HCT116 (cell line): ENCODE measurements at regions not wholly inside any gene's neighbourhood (a gene's known extent, or its start where the extent isn't known, plus 50 kb on each side); places are given as distances from the start of the nearest gene placed in this dataset.

ENCODE experiments used
- ATAC-seq: fragments of 200-7000 bp; cut with Tn5 transposase; 2 replicates; pipeline ENCODE4 v1.9.1; 2020; ENCODE audit warnings: mild to moderate bottlenecking, moderate library complexity
- BruUV-seq: library from RNA; stranded (reverse); fragments of 400-500 nt; replicated peaks from 2 replicates; lab custom pipeline; 2021; lab: Mats Ljungman, UMichigan
- CTCF ChIA-PET: fragments of 300-600 bp; sonication (Branson Sonifier 250); formaldehyde crosslinking; loops from one replicate; lab custom pipeline; 2021; ENCODE audit warnings: antibody characterized with exemption; lab: Charles Lee
- POLR2A ChIA-PET: fragments of 300-600, 350-600 bp; sonication (Branson Sonifier 250); formaldehyde crosslinking; loops from one replicate; lab custom pipeline; 2021; ENCODE audit warnings: antibody characterized with exemption; lab: Charles Lee
- RAD21 ChIA-PET, 2 experiments: fragments of 300-600 bp; sonication (Branson Sonifier 250); formaldehyde crosslinking; loops; one replicate each; lab custom pipeline; 2023; ENCODE audit warnings: low total read pairs in 2 of 2; ENCODE audit not compliant: uncharacterized antibody in 2 of 2, unreplicated experiment in 2 of 2, low non-redundant PET in 1 of 2; lab: Charles Lee
- DNase-seq: peaks from one replicate; pipeline ENCODE4 v3.0.0-alpha.2; 2010; ENCODE audit warnings: low read depth, low spot score
- H2AFZ ChIP-seq: fragments of 200-600 bp; shearing (Covaris generic), sonication (generic); 2 replicates; pipeline ENCODE4 v1.6.1; 2017; ENCODE audit warnings: low read depth, mixed run types, mixed read lengths, antibody characterized with exemption, low read length; ENCODE audit not compliant: poor library complexity, severe bottlenecking
- H3K27ac ChIP-seq: 2 replicates; pipeline ENCODE4 v1.5.1; 2012; ENCODE audit warnings: low read depth, low read length
- H3K27me3 ChIP-seq: fragments of 200-600 bp; sonication (generic); 2 replicates; pipeline ENCODE4 v1.6.1; 2016; ENCODE audit warnings: mixed run types, low read length, mixed read lengths; ENCODE audit not compliant: insufficient read depth
- H3K36me3 ChIP-seq, 2 experiments: fragments of 200-500 bp in 1 of 2; fragments of 200-600 bp in 1 of 2; sonication (Bioruptor generic) in 1 of 2; sonication (generic) in 1 of 2; 2 replicates each; pipeline versions ENCODE4 v1.5.1 to v1.6.1; 2014 to 2016; ENCODE audit warnings: low read length in 2 of 2, inconsistent platforms in 1 of 2, mixed read lengths in 1 of 2, mixed run types in 1 of 2; ENCODE audit not compliant: insufficient read depth in 2 of 2, control insufficient read depth in 1 of 2
- H3K4me1 ChIP-seq, 2 experiments: fragments of 200-600 bp in 1 of 2; sonication (generic) in 1 of 2; 2 replicates each; pipeline versions ENCODE4 v1.5.1 to v1.6.1; 2012 to 2017; ENCODE audit warnings: low read length in 2 of 2, inconsistent platforms in 1 of 2, mild to moderate bottlenecking in 1 of 2, mixed read lengths in 1 of 2, mixed run types in 1 of 2, moderate library complexity in 1 of 2; ENCODE audit not compliant: insufficient read depth in 2 of 2, control insufficient read depth in 1 of 2
- H3K4me2 ChIP-seq: fragments of 200-600 bp; sonication (generic); 2 replicates; pipeline ENCODE4 v1.6.1; 2017; ENCODE audit warnings: mixed run types, low read length, mixed read lengths
- H3K4me3 ChIP-seq, 2 experiments: fragments of 200-600 bp in 1 of 2; sonication (generic) in 1 of 2; replicated peaks in 1 of 2; 2 replicates each; pipeline ENCODE4 v1.5.1; 2011 to 2016; ENCODE audit warnings: low read length in 2 of 2, control low read depth in 1 of 2, low read depth in 1 of 2, mild to moderate bottlenecking in 1 of 2, mixed read lengths in 1 of 2, mixed run types in 1 of 2
- H3K79me2 ChIP-seq: fragments of 200-600 bp; sonication (generic); 2 replicates; pipeline ENCODE4 v1.6.1; 2017; ENCODE audit warnings: mild to moderate bottlenecking, mixed run types, low read length, moderate library complexity, mixed read lengths; ENCODE audit not compliant: insufficient read depth
- H3K9ac ChIP-seq: fragments of 200-600 bp; sonication (generic); 2 replicates; pipeline ENCODE4 v1.6.1; 2016; ENCODE audit warnings: low read length, mixed read lengths
- H3K9me2 ChIP-seq: fragments of 200-600 bp; sonication (generic), shearing (Covaris generic); 2 replicates; pipeline ENCODE4 v1.6.1; 2017; ENCODE audit warnings: mixed run types, mild to moderate bottlenecking, moderate library complexity; ENCODE audit not compliant: insufficient read depth
- H3K9me3 ChIP-seq, 2 experiments: fragments of 200-500 bp in 1 of 2; fragments of 200-600 bp in 1 of 2; sonication (Bioruptor generic) in 1 of 2; sonication (generic) in 1 of 2; 2 replicates each; pipeline ENCODE4 v1.6.1; 2014 to 2017; ENCODE audit warnings: low read length in 2 of 2, mixed read lengths in 2 of 2, inconsistent platforms in 1 of 2, low read depth in 1 of 2, mild to moderate bottlenecking in 1 of 2, mixed run types in 1 of 2, moderate library complexity in 1 of 2; ENCODE audit not compliant: control insufficient read depth in 1 of 2, insufficient read depth in 1 of 2
- H4K20me1 ChIP-seq: fragments of 200-600 bp; sonication (generic), shearing (Covaris generic); 2 replicates; pipeline ENCODE4 v1.6.1; 2017; ENCODE audit warnings: mixed run types, mild to moderate bottlenecking, moderate library complexity; ENCODE audit not compliant: insufficient read depth
- EGR1 ChIP-seq: IDR thresholded peaks from 2 replicates; pipeline ENCODE4 v1.6.1; 2012; ENCODE audit warnings: low read depth
- POLR2A ChIP-seq: IDR thresholded peaks from 2 replicates; pipeline ENCODE4 v1.7.0; 2011; ENCODE audit warnings: borderline replicate concordance; ENCODE audit not compliant: insufficient read depth, insufficient read length; ENCODE audit errors: extremely low read depth
- RAD21 ChIP-seq: IDR thresholded peaks from 2 replicates; pipeline ENCODE4 v1.6.1; 2012; ENCODE audit warnings: low read depth, mild to moderate bottlenecking
- SIN3A ChIP-seq: IDR thresholded peaks from 2 replicates; pipeline ENCODE4 v1.6.1; 2012; ENCODE audit warnings: low read depth
- SP1 ChIP-seq: IDR thresholded peaks from 2 replicates; pipeline ENCODE4 v1.6.1; 2012; ENCODE audit warnings: low read depth
- SRF ChIP-seq: IDR thresholded peaks from 2 replicates; pipeline ENCODE4 v1.6.1; 2012; ENCODE audit warnings: low read depth
- YY1 ChIP-seq: IDR thresholded peaks from 2 replicates; pipeline ENCODE4 v1.6.1; 2011; ENCODE audit warnings: low read length, low read depth, moderate library complexity, mild to moderate bottlenecking; ENCODE audit not compliant: insufficient replicate concordance; ENCODE audit errors: extremely low read depth
- intact Hi-C: fragments of 100-400 bp; cut with micrococcal nuclease; formaldehyde crosslinking; loops from 2 replicates; pipeline ENCODE4 v1.10.0; 2022
- TF ChIP-seq, protein P1 (sequence below), 3 experiments: fragments of 200-600 bp in 1 of 3; sonication (generic) in 1 of 3; IDR thresholded peaks in 2 of 3; conservative IDR thresholded peaks in 1 of 3; 2 replicates each; pipeline ENCODE4 v1.5.1; 2012 to 2017; ENCODE audit warnings: low read depth in 2 of 3, low read length in 2 of 3, antibody characterized with exemption in 1 of 3, borderline replicate concordance in 1 of 3, control low read depth in 1 of 3, mild to moderate bottlenecking in 1 of 3, mixed read lengths in 1 of 3, mixed run types in 1 of 3, moderate library complexity in 1 of 3; ENCODE audit not compliant: insufficient read depth in 1 of 3
- TF ChIP-seq, protein P2 (sequence below): IDR thresholded peaks from 2 replicates; pipeline ENCODE4 v1.6.1; 2012; ENCODE audit warnings: low read depth
- TF ChIP-seq, protein P3 (sequence below): IDR thresholded peaks from 2 replicates; pipeline ENCODE4 v1.6.1; 2011; ENCODE audit warnings: mild to moderate bottlenecking, low read length, moderate library complexity; ENCODE audit not compliant: insufficient replicate concordance; ENCODE audit errors: extremely low read depth
- TF ChIP-seq, protein P4 (sequence below): IDR thresholded peaks from 2 replicates; pipeline ENCODE4 v1.6.1; 2012
- TF ChIP-seq, protein P5 (sequence below): IDR thresholded peaks from 2 replicates; pipeline ENCODE4 v1.6.1; 2012

DNA sequence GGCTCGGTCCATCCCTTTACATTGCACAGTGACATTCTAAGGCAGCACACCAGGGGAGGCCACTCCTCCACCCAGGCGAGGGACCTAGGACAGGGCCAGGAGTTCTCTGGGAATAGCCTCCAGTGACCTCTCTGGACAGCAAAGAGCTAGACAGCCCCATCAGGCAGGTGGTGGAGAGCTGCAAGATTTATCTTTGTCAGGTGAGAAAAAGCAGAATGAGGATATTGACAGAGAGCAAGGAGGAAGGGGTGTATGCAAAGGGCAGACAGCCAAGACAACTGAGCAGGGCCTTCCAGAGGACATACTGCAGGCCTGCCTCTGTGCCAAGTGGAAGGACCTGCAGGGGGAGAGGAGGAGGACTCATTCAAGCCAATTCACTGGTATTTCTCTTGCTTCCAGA is 112.4 kb upstream of the MAX start:
- H3K9me2 ChIP-seq, result no peaks in the 10 kb centered on the region
- no peak overlapping the region for H2AFZ ChIP-seq
- DNase-seq, result no peak
- peaks cover 7 to 9% of the 10 kb centered on the region in 2 experiments for H3K4me1 ChIP-seq
- H3K9ac ChIP-seq, result no peak overlapping the region
- CTCF ChIA-PET, result no interaction called here
- no peaks in the 10 kb centered on the region for H3K36me3 ChIP-seq
- TF ChIP-seq, protein P1, sequence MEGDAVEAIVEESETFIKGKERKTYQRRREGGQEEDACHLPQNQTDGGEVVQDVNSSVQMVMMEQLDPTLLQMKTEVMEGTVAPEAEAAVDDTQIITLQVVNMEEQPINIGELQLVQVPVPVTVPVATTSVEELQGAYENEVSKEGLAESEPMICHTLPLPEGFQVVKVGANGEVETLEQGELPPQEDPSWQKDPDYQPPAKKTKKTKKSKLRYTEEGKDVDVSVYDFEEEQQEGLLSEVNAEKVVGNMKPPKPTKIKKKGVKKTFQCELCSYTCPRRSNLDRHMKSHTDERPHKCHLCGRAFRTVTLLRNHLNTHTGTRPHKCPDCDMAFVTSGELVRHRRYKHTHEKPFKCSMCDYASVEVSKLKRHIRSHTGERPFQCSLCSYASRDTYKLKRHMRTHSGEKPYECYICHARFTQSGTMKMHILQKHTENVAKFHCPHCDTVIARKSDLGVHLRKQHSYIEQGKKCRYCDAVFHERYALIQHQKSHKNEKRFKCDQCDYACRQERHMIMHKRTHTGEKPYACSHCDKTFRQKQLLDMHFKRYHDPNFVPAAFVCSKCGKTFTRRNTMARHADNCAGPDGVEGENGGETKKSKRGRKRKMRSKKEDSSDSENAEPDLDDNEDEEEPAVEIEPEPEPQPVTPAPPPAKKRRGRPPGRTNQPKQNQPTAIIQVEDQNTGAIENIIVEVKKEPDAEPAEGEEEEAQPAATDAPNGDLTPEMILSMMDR (IDR thresholded peaks at IDR 0.05 in 2 of 3, conservative IDR thresholded peaks at IDR 0.05 in 1 of 3; ENCODE audit: borderline replicate concordance in 1 of 3, insufficient read depth in 1 of 3, low read depth in 2 of 3, low read length in 2 of 3), result no peak
- TF ChIP-seq, protein P2, sequence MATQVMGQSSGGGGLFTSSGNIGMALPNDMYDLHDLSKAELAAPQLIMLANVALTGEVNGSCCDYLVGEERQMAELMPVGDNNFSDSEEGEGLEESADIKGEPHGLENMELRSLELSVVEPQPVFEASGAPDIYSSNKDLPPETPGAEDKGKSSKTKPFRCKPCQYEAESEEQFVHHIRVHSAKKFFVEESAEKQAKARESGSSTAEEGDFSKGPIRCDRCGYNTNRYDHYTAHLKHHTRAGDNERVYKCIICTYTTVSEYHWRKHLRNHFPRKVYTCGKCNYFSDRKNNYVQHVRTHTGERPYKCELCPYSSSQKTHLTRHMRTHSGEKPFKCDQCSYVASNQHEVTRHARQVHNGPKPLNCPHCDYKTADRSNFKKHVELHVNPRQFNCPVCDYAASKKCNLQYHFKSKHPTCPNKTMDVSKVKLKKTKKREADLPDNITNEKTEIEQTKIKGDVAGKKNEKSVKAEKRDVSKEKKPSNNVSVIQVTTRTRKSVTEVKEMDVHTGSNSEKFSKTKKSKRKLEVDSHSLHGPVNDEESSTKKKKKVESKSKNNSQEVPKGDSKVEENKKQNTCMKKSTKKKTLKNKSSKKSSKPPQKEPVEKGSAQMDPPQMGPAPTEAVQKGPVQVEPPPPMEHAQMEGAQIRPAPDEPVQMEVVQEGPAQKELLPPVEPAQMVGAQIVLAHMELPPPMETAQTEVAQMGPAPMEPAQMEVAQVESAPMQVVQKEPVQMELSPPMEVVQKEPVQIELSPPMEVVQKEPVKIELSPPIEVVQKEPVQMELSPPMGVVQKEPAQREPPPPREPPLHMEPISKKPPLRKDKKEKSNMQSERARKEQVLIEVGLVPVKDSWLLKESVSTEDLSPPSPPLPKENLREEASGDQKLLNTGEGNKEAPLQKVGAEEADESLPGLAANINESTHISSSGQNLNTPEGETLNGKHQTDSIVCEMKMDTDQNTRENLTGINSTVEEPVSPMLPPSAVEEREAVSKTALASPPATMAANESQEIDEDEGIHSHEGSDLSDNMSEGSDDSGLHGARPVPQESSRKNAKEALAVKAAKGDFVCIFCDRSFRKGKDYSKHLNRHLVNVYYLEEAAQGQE, result no peak
- no peak for TF ChIP-seq EGR1
- TF ChIP-seq SIN3A, result no peak
- TF ChIP-seq, protein P3, sequence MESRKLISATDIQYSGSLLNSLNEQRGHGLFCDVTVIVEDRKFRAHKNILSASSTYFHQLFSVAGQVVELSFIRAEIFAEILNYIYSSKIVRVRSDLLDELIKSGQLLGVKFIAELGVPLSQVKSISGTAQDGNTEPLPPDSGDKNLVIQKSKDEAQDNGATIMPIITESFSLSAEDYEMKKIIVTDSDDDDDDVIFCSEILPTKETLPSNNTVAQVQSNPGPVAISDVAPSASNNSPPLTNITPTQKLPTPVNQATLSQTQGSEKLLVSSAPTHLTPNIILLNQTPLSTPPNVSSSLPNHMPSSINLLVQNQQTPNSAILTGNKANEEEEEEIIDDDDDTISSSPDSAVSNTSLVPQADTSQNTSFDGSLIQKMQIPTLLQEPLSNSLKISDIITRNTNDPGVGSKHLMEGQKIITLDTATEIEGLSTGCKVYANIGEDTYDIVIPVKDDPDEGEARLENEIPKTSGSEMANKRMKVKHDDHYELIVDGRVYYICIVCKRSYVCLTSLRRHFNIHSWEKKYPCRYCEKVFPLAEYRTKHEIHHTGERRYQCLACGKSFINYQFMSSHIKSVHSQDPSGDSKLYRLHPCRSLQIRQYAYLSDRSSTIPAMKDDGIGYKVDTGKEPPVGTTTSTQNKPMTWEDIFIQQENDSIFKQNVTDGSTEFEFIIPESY, result no peak
- TF ChIP-seq POLR2A, result no peak
- no peak for TF ChIP-seq SRF
- no peak for TF ChIP-seq YY1
- TF ChIP-seq, protein P4, sequence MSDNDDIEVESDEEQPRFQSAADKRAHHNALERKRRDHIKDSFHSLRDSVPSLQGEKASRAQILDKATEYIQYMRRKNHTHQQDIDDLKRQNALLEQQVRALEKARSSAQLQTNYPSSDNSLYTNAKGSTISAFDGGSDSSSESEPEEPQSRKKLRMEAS, result no peak
- TF ChIP-seq SP1, result no peak
- TF ChIP-seq, protein P5, sequence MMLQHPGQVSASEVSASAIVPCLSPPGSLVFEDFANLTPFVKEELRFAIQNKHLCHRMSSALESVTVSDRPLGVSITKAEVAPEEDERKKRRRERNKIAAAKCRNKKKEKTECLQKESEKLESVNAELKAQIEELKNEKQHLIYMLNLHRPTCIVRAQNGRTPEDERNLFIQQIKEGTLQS, result no peak
- TF ChIP-seq RAD21, result no peak
- intact Hi-C loops, result no loop called here
- BruUV-seq, result no TSS peak
- no peak overlapping the region for H3K4me3 ChIP-seq
- no peaks in the 10 kb centered on the region for H3K9me3 ChIP-seq
- RAD21 ChIA-PET, result no interaction called here
- H3K27me3 ChIP-seq, result no peaks in the 10 kb centered on the region
- no peak for ATAC-seq
- no peak overlapping the region for H3K4me2 ChIP-seq
- H3K27ac ChIP-seq, result no peak overlapping the region
- H3K79me2 ChIP-seq, result no peaks in the 10 kb centered on the region
- POLR2A ChIA-PET, result no interaction called here
- no peaks in the 10 kb centered on the region for H4K20me1 ChIP-seq
